Activated CD4-positive, alpha-beta T cell treated with anti-CD3 and anti-CD28 coated beads, Interleukin-2, amount 10 ng/mL, durations not matched to agents 24 days and 14 days (primary cell): ENCODE measurements at regions not wholly inside any gene's neighbourhood (a gene's known extent, or its start where the extent isn't known, plus 50 kb on each side); places are given as distances from the start of the nearest gene placed in this dataset.

ENCODE experiments used
- DNase-seq: peaks from one replicate; pipeline ENCODE4 v3.0.0; 2022
- H3K27ac Mint-ChIP-seq: one replicate; pipeline ENCODE4 v1.8.0; 2022; ENCODE audit warnings: mild to moderate bottlenecking, mixed read lengths
- H3K27me3 Mint-ChIP-seq: one replicate; pipeline ENCODE4 v1.8.0; 2022; ENCODE audit warnings: mixed read lengths
- H3K36me3 Mint-ChIP-seq: one replicate; pipeline ENCODE4 v1.8.0; 2022; ENCODE audit warnings: low read depth, mild to moderate bottlenecking, mixed read lengths
- H3K4me1 Mint-ChIP-seq: one replicate; pipeline ENCODE4 v1.8.0; 2021; ENCODE audit warnings: mixed read lengths
- H3K4me3 Mint-ChIP-seq: one replicate; pipeline ENCODE4 v1.8.0; 2022; ENCODE audit warnings: mild to moderate bottlenecking, moderate library complexity, mixed read lengths
- H3K9me3 Mint-ChIP-seq: one replicate; pipeline ENCODE4 v1.8.0; 2021; ENCODE audit warnings: mixed read lengths
- intact Hi-C: fragments of 100-400 bp; cut with micrococcal nuclease; formaldehyde crosslinking; loops from one replicate; pipeline ENCODE4 v1.15.1; 2023

- DNase-seq, result no peak
- intact Hi-C loops, result no loop called here
- Mint-ChIP-seq H3K36me3 (no peaks in the 10 kb centered on the region), H3K27me3 (no peaks in the 10 kb centered on the region), H3K27ac (no peak overlapping the region), H3K9me3 (peaks cover 8% of the 10 kb centered on the region), H3K4me3 (no peak overlapping the region), H3K4me1 (no peaks in the 10 kb centered on the region)
Measured at GRCh38 chr9:1296331-1296730, 246.2 kb downstream of the DMRT2 start.

GRCh38 chr9:1298046-1298445 is 247.9 kb downstream of the DMRT2 start:
- H3K36me3 Mint-ChIP-seq, result no peaks in the 10 kb centered on the region
- no peaks in the 10 kb centered on the region for H3K4me1 Mint-ChIP-seq
- H3K9me3 Mint-ChIP-seq, result peaks cover 8% of the 10 kb centered on the region
- H3K27me3 Mint-ChIP-seq, result no peaks in the 10 kb centered on the region
- no peak for DNase-seq
- intact Hi-C loops, result no loop called here
- no peak overlapping the region for H3K27ac Mint-ChIP-seq
- H3K4me3 Mint-ChIP-seq, result no peak overlapping the region

GRCh38 chr9:1300941-1301340 is 250.8 kb downstream of the DMRT2 start:
- no peaks in the 10 kb centered on the region for H3K36me3 Mint-ChIP-seq
- H3K27ac Mint-ChIP-seq, result no peak overlapping the region
- peaks cover 3% of the 10 kb centered on the region for H3K9me3 Mint-ChIP-seq
- H3K27me3 Mint-ChIP-seq, result no peaks in the 10 kb centered on the region
- intact Hi-C loops, result no loop called here
- no peak overlapping the region for H3K4me3 Mint-ChIP-seq
- no peaks in the 10 kb centered on the region for H3K4me1 Mint-ChIP-seq
- DNase-seq, result no peak

GRCh38 chr9:1303932-1304331 is 253.8 kb downstream of the DMRT2 start:
- Mint-ChIP-seq H3K4me1 (no peaks in the 10 kb centered on the region), H3K9me3 (no peaks in the 10 kb centered on the region), H3K4me3 (no peak overlapping the region), H3K27me3 (no peaks in the 10 kb centered on the region), H3K27ac (no peak overlapping the region), H3K36me3 (no peaks in the 10 kb centered on the region)
- DNase-seq, result no peak
- intact Hi-C loops, result no loop called here

GRCh38 chr9:1311462-1312042 is 261.4 kb downstream of the DMRT2 start:
- no peak overlapping the region for H3K27ac Mint-ChIP-seq
- H3K4me1 Mint-ChIP-seq, result no peaks in the 10 kb centered on the region
- intact Hi-C loops, result no loop called here

GRCh38 chr9:1319436-1319835 is 269.3 kb downstream of the DMRT2 start:
- Mint-ChIP-seq H3K4me1 (no peaks in the 10 kb centered on the region), H3K27ac (no peak overlapping the region), H3K27me3 (peaks cover 9% of the 10 kb centered on the region), H3K36me3 (no peaks in the 10 kb centered on the region), H3K9me3 (peaks cover 5% of the 10 kb centered on the region), H3K4me3 (no peak overlapping the region)
- DNase-seq, result no peak
- intact Hi-C loops, result no loop called here

More at GRCh38 chr9:1311462-1312042, 261.4 kb downstream of the DMRT2 start:
- no peaks in the 10 kb centered on the region for H3K36me3 Mint-ChIP-seq
- DNase-seq, result no peak
- H3K9me3 Mint-ChIP-seq, result peaks cover 9% of the 10 kb centered on the region
- H3K27me3 Mint-ChIP-seq, result no peaks in the 10 kb centered on the region
- no peak overlapping the region for H3K4me3 Mint-ChIP-seq

GRCh38 chr9:1320051-1320557 is 269.9 kb downstream of the DMRT2 start:
- H3K27ac Mint-ChIP-seq, result no peak overlapping the region
- H3K27me3 Mint-ChIP-seq, result peaks cover 9% of the 10 kb centered on the region
- intact Hi-C loops, result no loop called here
- DNase-seq, result no peak
- no peak overlapping the region for H3K4me3 Mint-ChIP-seq
- no peaks in the 10 kb centered on the region for H3K4me1 Mint-ChIP-seq
- peaks cover 5% of the 10 kb centered on the region for H3K9me3 Mint-ChIP-seq
- H3K36me3 Mint-ChIP-seq, result no peaks in the 10 kb centered on the region

GRCh38 chr9:1320607-1321195 is 270.5 kb downstream of the DMRT2 start:
- H3K27ac Mint-ChIP-seq, result no peak overlapping the region
- no peaks in the 10 kb centered on the region for H3K36me3 Mint-ChIP-seq
- no peak overlapping the region for H3K4me3 Mint-ChIP-seq
- peaks cover 5% of the 10 kb centered on the region for H3K9me3 Mint-ChIP-seq
- peaks cover 9% of the 10 kb centered on the region for H3K27me3 Mint-ChIP-seq
- DNase-seq, result no peak
- H3K4me1 Mint-ChIP-seq, result no peaks in the 10 kb centered on the region
- intact Hi-C loops, result no loop called here

- Mint-ChIP-seq H3K36me3 (no peaks in the 10 kb centered on the region), H3K4me3 (no peak overlapping the region), H3K4me1 (no peaks in the 10 kb centered on the region), H3K27me3 (peaks cover 2% of the 10 kb centered on the region), H3K9me3 (no peaks in the 10 kb centered on the region), H3K27ac (no peak overlapping the region)
- intact Hi-C loops, result no loop called here
- DNase-seq, result no peak
Measured at GRCh38 chr9:1327467-1327866, 277.3 kb downstream of the DMRT2 start.

GRCh38 chr9:1328341-1328740 is 278.2 kb downstream of the DMRT2 start:
- no peak overlapping the region for H3K27ac Mint-ChIP-seq
- H3K9me3 Mint-ChIP-seq, result no peaks in the 10 kb centered on the region
- intact Hi-C loops, result no loop called here
- DNase-seq, result no peak
- no peak overlapping the region for H3K4me3 Mint-ChIP-seq
- no peaks in the 10 kb centered on the region for H3K4me1 Mint-ChIP-seq
- peaks cover 2% of the 10 kb centered on the region for H3K27me3 Mint-ChIP-seq
- no peaks in the 10 kb centered on the region for H3K36me3 Mint-ChIP-seq

- H3K27ac Mint-ChIP-seq, result no peak overlapping the region
- no peaks in the 10 kb centered on the region for H3K36me3 Mint-ChIP-seq
- intact Hi-C loops, result no loop called here
- H3K27me3 Mint-ChIP-seq, result no peaks in the 10 kb centered on the region
- no peaks in the 10 kb centered on the region for H3K9me3 Mint-ChIP-seq
- no peak overlapping the region for H3K4me3 Mint-ChIP-seq
- no peak for DNase-seq
- no peaks in the 10 kb centered on the region for H3K4me1 Mint-ChIP-seq
Measured at GRCh38 chr9:1331546-1332038, 281.4 kb downstream of the DMRT2 start.

- Mint-ChIP-seq H3K27me3 (no peaks in the 10 kb centered on the region), H3K9me3 (no peaks in the 10 kb centered on the region)
Measured at GRCh38 chr9:1332156-1332555, 282.0 kb downstream of the DMRT2 start.

GRCh38 chr9:1335174-1335573 is 285.0 kb downstream of the DMRT2 start:
- H3K4me1 Mint-ChIP-seq, result no peaks in the 10 kb centered on the region
- no peaks in the 10 kb centered on the region for H3K36me3 Mint-ChIP-seq
- H3K9me3 Mint-ChIP-seq, result no peaks in the 10 kb centered on the region
- intact Hi-C loops, result no loop called here
- no peak overlapping the region for H3K4me3 Mint-ChIP-seq
- no peak for DNase-seq
- no peak overlapping the region for H3K27ac Mint-ChIP-seq
- H3K27me3 Mint-ChIP-seq, result no peaks in the 10 kb centered on the region

More at GRCh38 chr9:1332156-1332555, 282.0 kb downstream of the DMRT2 start:
- intact Hi-C loops, result no loop called here
- no peak for DNase-seq
- Mint-ChIP-seq H3K27ac (no peak overlapping the region), H3K4me3 (no peak overlapping the region), H3K4me1 (no peaks in the 10 kb centered on the region), H3K36me3 (no peaks in the 10 kb centered on the region)

- no peaks in the 10 kb centered on the region for H3K4me1 Mint-ChIP-seq
- no peaks in the 10 kb centered on the region for H3K27me3 Mint-ChIP-seq
- H3K4me3 Mint-ChIP-seq, result no peak overlapping the region
- intact Hi-C loops, result no loop called here
- no peaks in the 10 kb centered on the region for H3K36me3 Mint-ChIP-seq
- no peaks in the 10 kb centered on the region for H3K9me3 Mint-ChIP-seq
- H3K27ac Mint-ChIP-seq, result no peak overlapping the region
- DNase-seq, result no peak
Measured at GRCh38 chr9:1337169-1337568, 287.0 kb downstream of the DMRT2 start.

GRCh38 chr9:1340390-1340789 is 290.2 kb downstream of the DMRT2 start:
- DNase-seq, result no peak
- intact Hi-C loops, result no loop called here
- H3K4me1 Mint-ChIP-seq, result no peaks in the 10 kb centered on the region

More at GRCh38 chr9:1340390-1340789, 290.2 kb downstream of the DMRT2 start:
- Mint-ChIP-seq H3K9me3 (no peaks in the 10 kb centered on the region), H3K27ac (no peak overlapping the region), H3K27me3 (no peaks in the 10 kb centered on the region), H3K4me3 (no peak overlapping the region), H3K36me3 (no peaks in the 10 kb centered on the region)
